ENCODE measurements at regions not wholly inside any gene's neighbourhood (a gene's known extent, or its start where the extent isn't known, plus 50 kb on each side); places are given as distances from the start of the nearest gene placed in this dataset.

GRCh38 chr9:17970277-17970676, 391.4 kb downstream of the SH3GL2 start:
- no peak for DNase-seq (ENCODE audit: low spot score)

- DNase-seq (ENCODE audit: low spot score), result no peak
These were observed 399.9 kb downstream of the SH3GL2 start for GRCh38 chr9:17978773-17979172.

- DNase-seq (ENCODE audit: low spot score), result no peak
These were observed 407.7 kb downstream of the SH3GL2 start for GRCh38 chr9:17986595-17986994.

- DNase-seq (ENCODE audit: low spot score), result no peak
These were observed 408.3 kb downstream of the SH3GL2 start for GRCh38 chr9:17987189-17987588.

GRCh38 chr9:17988489-17988888, 409.6 kb downstream of the SH3GL2 start:
- DNase-seq (ENCODE audit: low spot score), result no peak

- DNase-seq (ENCODE audit: low spot score), result no peak
These were observed 411.7 kb downstream of the SH3GL2 start for GRCh38 chr9:17990602-17991001.

- no peak for DNase-seq (ENCODE audit: low spot score)
These were observed 414.2 kb downstream of the SH3GL2 start for GRCh38 chr9:17993024-17993423.

GRCh38 chr9:17994695-17995425, 416.0 kb downstream of the SH3GL2 start:
- DNase-seq (ENCODE audit: low spot score), result no peak

GRCh38 chr9:17996728-17997127, 417.9 kb downstream of the SH3GL2 start:
- no peak for DNase-seq (ENCODE audit: low spot score)

- DNase-seq (ENCODE audit: low spot score), result no peak
These were observed 424.0 kb downstream of the SH3GL2 start for GRCh38 chr9:18002718-18003438.

GRCh38 chr9:18006591-18006990, 427.7 kb downstream of the SH3GL2 start:
- DNase-seq (ENCODE audit: low spot score), result no peak

- no peak for DNase-seq (ENCODE audit: low spot score)
These were observed 428.8 kb downstream of the SH3GL2 start for GRCh38 chr9:18007621-18008020.

- DNase-seq (ENCODE audit: low spot score), result no peak
These were observed 431.0 kb downstream of the SH3GL2 start for GRCh38 chr9:18009902-18010301.

GRCh38 chr9:18010492-18010891, 431.6 kb downstream of the SH3GL2 start:
- DNase-seq (ENCODE audit: low spot score), result no peak

GRCh38 chr9:18012170-18012569, 433.3 kb downstream of the SH3GL2 start:
- no peak for DNase-seq (ENCODE audit: low spot score)

- DNase-seq (ENCODE audit: low spot score), result no peak
These were observed 435.7 kb downstream of the SH3GL2 start for GRCh38 chr9:18014556-18014955.

GRCh38 chr9:18015116-18015515, 436.2 kb downstream of the SH3GL2 start:
- no peak for DNase-seq (ENCODE audit: low spot score)

- no peak for DNase-seq (ENCODE audit: low spot score)
These were observed 438.3 kb downstream of the SH3GL2 start for GRCh38 chr9:18017136-18017535.

GRCh38 chr9:18018221-18018620, 439.4 kb downstream of the SH3GL2 start:
- no peak for DNase-seq (ENCODE audit: low spot score)

- no peak for DNase-seq (ENCODE audit: low spot score)
These were observed 439.8 kb downstream of the SH3GL2 start for GRCh38 chr9:18018661-18019060.

GRCh38 chr9:18020121-18020745, 441.4 kb downstream of the SH3GL2 start:
- DNase-seq (ENCODE audit: low spot score), result no peak

- no peak for DNase-seq (ENCODE audit: low spot score)
These were observed 443.8 kb downstream of the SH3GL2 start for GRCh38 chr9:18022642-18023041.

- DNase-seq (ENCODE audit: low spot score), result no peak
These were observed 444.5 kb downstream of the SH3GL2 start for GRCh38 chr9:18023332-18023731.
